HCT116 (cell line): ENCODE measurements at regions not wholly inside any gene's neighbourhood (a gene's known extent, or its start where the extent isn't known, plus 50 kb on each side); places are given as distances from the start of the nearest gene placed in this dataset.

Experiments used
- ATAC-seq: fragments of 200-7000 bp; cut with Tn5 transposase; 2 replicates; pipeline ENCODE4 v1.9.1; 2020; ENCODE audit warnings: mild to moderate bottlenecking, moderate library complexity
- BruUV-seq: library from RNA; stranded (reverse); fragments of 400-500 nt; replicated peaks from 2 replicates; lab custom pipeline; 2021; lab: Mats Ljungman, UMichigan
- CTCF ChIA-PET: fragments of 300-600 bp; sonication (Branson Sonifier 250); formaldehyde crosslinking; loops from one replicate; lab custom pipeline; 2021; ENCODE audit warnings: antibody characterized with exemption; lab: Charles Lee
- POLR2A ChIA-PET: fragments of 300-600, 350-600 bp; sonication (Branson Sonifier 250); formaldehyde crosslinking; loops from one replicate; lab custom pipeline; 2021; ENCODE audit warnings: antibody characterized with exemption; lab: Charles Lee
- RAD21 ChIA-PET, 2 experiments: fragments of 300-600 bp; sonication (Branson Sonifier 250); formaldehyde crosslinking; loops; one replicate each; lab custom pipeline; 2023; ENCODE audit warnings: low total read pairs in 2 of 2; ENCODE audit not compliant: uncharacterized antibody in 2 of 2, unreplicated experiment in 2 of 2, low non-redundant PET in 1 of 2; lab: Charles Lee
- DNase-seq: peaks from one replicate; pipeline ENCODE4 v3.0.0-alpha.2; 2010; ENCODE audit warnings: low read depth, low spot score
- H2AFZ ChIP-seq: fragments of 200-600 bp; shearing (Covaris generic), sonication (generic); 2 replicates; pipeline ENCODE4 v1.6.1; 2017; ENCODE audit warnings: low read depth, mixed run types, mixed read lengths, antibody characterized with exemption, low read length; ENCODE audit not compliant: poor library complexity, severe bottlenecking
- H3K27ac ChIP-seq: 2 replicates; pipeline ENCODE4 v1.5.1; 2012; ENCODE audit warnings: low read depth, low read length
- H3K27me3 ChIP-seq: fragments of 200-600 bp; sonication (generic); 2 replicates; pipeline ENCODE4 v1.6.1; 2016; ENCODE audit warnings: mixed run types, low read length, mixed read lengths; ENCODE audit not compliant: insufficient read depth
- H3K36me3 ChIP-seq, 2 experiments: fragments of 200-500 bp in 1 of 2; fragments of 200-600 bp in 1 of 2; sonication (Bioruptor generic) in 1 of 2; sonication (generic) in 1 of 2; 2 replicates each; pipeline versions ENCODE4 v1.5.1 to v1.6.1; 2014 to 2016; ENCODE audit warnings: low read length in 2 of 2, inconsistent platforms in 1 of 2, mixed read lengths in 1 of 2, mixed run types in 1 of 2; ENCODE audit not compliant: insufficient read depth in 2 of 2, control insufficient read depth in 1 of 2
- H3K4me1 ChIP-seq, 2 experiments: fragments of 200-600 bp in 1 of 2; sonication (generic) in 1 of 2; 2 replicates each; pipeline versions ENCODE4 v1.5.1 to v1.6.1; 2012 to 2017; ENCODE audit warnings: low read length in 2 of 2, inconsistent platforms in 1 of 2, mild to moderate bottlenecking in 1 of 2, mixed read lengths in 1 of 2, mixed run types in 1 of 2, moderate library complexity in 1 of 2; ENCODE audit not compliant: insufficient read depth in 2 of 2, control insufficient read depth in 1 of 2
- H3K4me2 ChIP-seq: fragments of 200-600 bp; sonication (generic); 2 replicates; pipeline ENCODE4 v1.6.1; 2017; ENCODE audit warnings: mixed run types, low read length, mixed read lengths
- H3K4me3 ChIP-seq, 2 experiments: fragments of 200-600 bp in 1 of 2; sonication (generic) in 1 of 2; replicated peaks in 1 of 2; 2 replicates each; pipeline ENCODE4 v1.5.1; 2011 to 2016; ENCODE audit warnings: low read length in 2 of 2, control low read depth in 1 of 2, low read depth in 1 of 2, mild to moderate bottlenecking in 1 of 2, mixed read lengths in 1 of 2, mixed run types in 1 of 2
- H3K79me2 ChIP-seq: fragments of 200-600 bp; sonication (generic); 2 replicates; pipeline ENCODE4 v1.6.1; 2017; ENCODE audit warnings: mild to moderate bottlenecking, mixed run types, low read length, moderate library complexity, mixed read lengths; ENCODE audit not compliant: insufficient read depth
- H3K9ac ChIP-seq: fragments of 200-600 bp; sonication (generic); 2 replicates; pipeline ENCODE4 v1.6.1; 2016; ENCODE audit warnings: low read length, mixed read lengths
- H3K9me2 ChIP-seq: fragments of 200-600 bp; sonication (generic), shearing (Covaris generic); 2 replicates; pipeline ENCODE4 v1.6.1; 2017; ENCODE audit warnings: mixed run types, mild to moderate bottlenecking, moderate library complexity; ENCODE audit not compliant: insufficient read depth
- H3K9me3 ChIP-seq, 2 experiments: fragments of 200-500 bp in 1 of 2; fragments of 200-600 bp in 1 of 2; sonication (Bioruptor generic) in 1 of 2; sonication (generic) in 1 of 2; 2 replicates each; pipeline ENCODE4 v1.6.1; 2014 to 2017; ENCODE audit warnings: low read length in 2 of 2, mixed read lengths in 2 of 2, inconsistent platforms in 1 of 2, low read depth in 1 of 2, mild to moderate bottlenecking in 1 of 2, mixed run types in 1 of 2, moderate library complexity in 1 of 2; ENCODE audit not compliant: control insufficient read depth in 1 of 2, insufficient read depth in 1 of 2
- H4K20me1 ChIP-seq: fragments of 200-600 bp; sonication (generic), shearing (Covaris generic); 2 replicates; pipeline ENCODE4 v1.6.1; 2017; ENCODE audit warnings: mixed run types, mild to moderate bottlenecking, moderate library complexity; ENCODE audit not compliant: insufficient read depth
- ATF3 ChIP-seq: IDR thresholded peaks from 2 replicates; pipeline ENCODE4 v1.6.1; 2012
- CBX3 ChIP-seq: IDR thresholded peaks from 2 replicates; pipeline ENCODE4 v1.6.1; 2012; ENCODE audit warnings: low read depth
- CEBPB ChIP-seq: IDR thresholded peaks from 2 replicates; pipeline ENCODE4 v1.6.1; 2012; ENCODE audit warnings: low read depth
- CTCF ChIP-seq, 3 experiments: fragments of 200-600 bp in 1 of 3; sonication (generic) in 1 of 3; IDR thresholded peaks in 2 of 3; conservative IDR thresholded peaks in 1 of 3; 2 replicates each; pipeline ENCODE4 v1.5.1; 2012 to 2017; ENCODE audit warnings: low read depth in 2 of 3, low read length in 2 of 3, antibody characterized with exemption in 1 of 3, borderline replicate concordance in 1 of 3, control low read depth in 1 of 3, mild to moderate bottlenecking in 1 of 3, mixed read lengths in 1 of 3, mixed run types in 1 of 3, moderate library complexity in 1 of 3; ENCODE audit not compliant: insufficient read depth in 1 of 3
- EGR1 ChIP-seq: IDR thresholded peaks from 2 replicates; pipeline ENCODE4 v1.6.1; 2012; ENCODE audit warnings: low read depth
- ELF1 ChIP-seq: IDR thresholded peaks from 2 replicates; pipeline ENCODE4 v1.6.1; 2012; ENCODE audit warnings: low read depth, borderline replicate concordance
- EZH2 ChIP-seq: fragments of 200-600 bp; sonication (generic); IDR thresholded peaks from 2 replicates; pipeline ENCODE4 v1.6.1; 2017; ENCODE audit warnings: antibody characterized with exemption, mixed run types
- EZH2phosphoT487 ChIP-seq: fragments of 200-600 bp; IDR thresholded peaks from 2 replicates; pipeline ENCODE4 v1.6.1; 2018; ENCODE audit warnings: antibody characterized with exemption, borderline replicate concordance
- FOSL1 ChIP-seq: IDR thresholded peaks from 2 replicates; pipeline ENCODE4 v1.6.1; 2012; ENCODE audit warnings: low read depth
- JUND ChIP-seq: IDR thresholded peaks from 2 replicates; pipeline ENCODE4 v1.6.1; 2012
- MAX ChIP-seq: IDR thresholded peaks from 2 replicates; pipeline ENCODE4 v1.6.1; 2012
- POLR2A ChIP-seq: IDR thresholded peaks from 2 replicates; pipeline ENCODE4 v1.7.0; 2011; ENCODE audit warnings: borderline replicate concordance; ENCODE audit not compliant: insufficient read depth, insufficient read length; ENCODE audit errors: extremely low read depth
- RAD21 ChIP-seq: IDR thresholded peaks from 2 replicates; pipeline ENCODE4 v1.6.1; 2012; ENCODE audit warnings: low read depth, mild to moderate bottlenecking
- REST ChIP-seq: IDR thresholded peaks from 2 replicates; pipeline ENCODE4 v1.6.1; 2012; ENCODE audit warnings: low read depth
- SIN3A ChIP-seq: IDR thresholded peaks from 2 replicates; pipeline ENCODE4 v1.6.1; 2012; ENCODE audit warnings: low read depth
- SP1 ChIP-seq: IDR thresholded peaks from 2 replicates; pipeline ENCODE4 v1.6.1; 2012; ENCODE audit warnings: low read depth
- SRF ChIP-seq: IDR thresholded peaks from 2 replicates; pipeline ENCODE4 v1.6.1; 2012; ENCODE audit warnings: low read depth
- TCF7L2 ChIP-seq: IDR thresholded peaks from 2 replicates; pipeline ENCODE4 v1.7.0; 2011; ENCODE audit warnings: borderline replicate concordance, inconsistent platforms; ENCODE audit not compliant: insufficient read depth, insufficient read length; ENCODE audit errors: extremely low read depth
- YY1 ChIP-seq: IDR thresholded peaks from 2 replicates; pipeline ENCODE4 v1.6.1; 2011; ENCODE audit warnings: low read length, low read depth, moderate library complexity, mild to moderate bottlenecking; ENCODE audit not compliant: insufficient replicate concordance; ENCODE audit errors: extremely low read depth
- ZBTB33 ChIP-seq: IDR thresholded peaks from 2 replicates; pipeline ENCODE4 v1.6.1; 2011; ENCODE audit warnings: mild to moderate bottlenecking, low read length, moderate library complexity; ENCODE audit not compliant: insufficient replicate concordance; ENCODE audit errors: extremely low read depth
- intact Hi-C: fragments of 100-400 bp; cut with micrococcal nuclease; formaldehyde crosslinking; loops from 2 replicates; pipeline ENCODE4 v1.10.0; 2022

DNA sequence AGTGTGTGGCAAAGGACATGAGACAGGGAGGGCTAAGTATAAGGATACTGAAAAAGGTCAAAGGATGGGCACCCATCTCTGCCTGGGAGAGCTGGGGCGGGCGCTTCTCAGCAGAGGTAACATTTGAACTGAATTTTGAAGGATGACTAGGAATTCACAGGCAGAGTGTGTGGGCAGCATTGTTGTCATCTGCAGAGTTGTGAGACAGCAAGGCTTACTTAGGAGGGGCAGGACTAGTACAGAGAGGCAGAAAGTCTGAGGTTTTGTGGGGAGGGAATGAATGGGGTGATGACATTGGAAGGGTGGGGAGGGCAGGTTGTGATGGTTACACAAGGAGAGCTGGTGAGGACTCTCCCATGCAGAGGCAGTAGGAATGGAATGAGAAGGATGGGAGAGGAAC lies 84.1 kb upstream of the PRR23C start:
- DNase-seq (no peak), ATAC-seq (no peak)
- no peaks in the 10 kb centered on the region for H3K9me2 ChIP-seq
- CTCF ChIA-PET = no interaction called here
- TF ChIP-seq ZBTB33 = no peak
- TF ChIP-seq JUND = no peak
- no peak for TF ChIP-seq CEBPB
- TF ChIP-seq MAX = no peak
- TF ChIP-seq ATF3 = no peak
- no peak for TF ChIP-seq RAD21
- no peak for TF ChIP-seq CTCF (IDR thresholded peaks at IDR 0.05 in 2 of 3, conservative IDR thresholded peaks at IDR 0.05 in 1 of 3; ENCODE audit: borderline replicate concordance in 1 of 3, insufficient read depth in 1 of 3, low read depth in 2 of 3, low read length in 2 of 3)
- TF ChIP-seq SRF = no peak
- TF ChIP-seq TCF7L2 = no peak
- no peak for TF ChIP-seq YY1
- TF ChIP-seq POLR2A = no peak
- TF ChIP-seq REST = no peak
- TF ChIP-seq ELF1 = no peak
- no peak for TF ChIP-seq CBX3
- TF ChIP-seq FOSL1 = no peak
- TF ChIP-seq SIN3A = no peak
- TF ChIP-seq EZH2 = no peak
- TF ChIP-seq SP1 = no peak
- no peak for TF ChIP-seq EGR1
- TF ChIP-seq EZH2phosphoT487 = no peak
- H3K27ac ChIP-seq = no peak overlapping the region
- BruUV-seq = no TSS peak
- POLR2A ChIA-PET = no interaction called here
- H3K27me3 ChIP-seq = no peaks in the 10 kb centered on the region
- H2AFZ ChIP-seq = no peak overlapping the region
- RAD21 ChIA-PET = no interaction called here
- no peak overlapping the region for H3K4me2 ChIP-seq
- no peaks in the 10 kb centered on the region for H4K20me1 ChIP-seq
- intact Hi-C loops = no loop called here
- H3K9me3 ChIP-seq = no peaks in the 10 kb centered on the region
- H3K79me2 ChIP-seq = no peaks in the 10 kb centered on the region
- no peaks in the 10 kb centered on the region for H3K36me3 ChIP-seq
- H3K9ac ChIP-seq = no peak overlapping the region
- H3K4me1 ChIP-seq = no peaks in the 10 kb centered on the region; a peak in 1 of 4 replicates
- no peak overlapping the region for H3K4me3 ChIP-seq
